ENCODE measurements at regions not wholly inside any gene's neighbourhood (a gene's known extent, or its start where the extent isn't known, plus 50 kb on each side); places are given as distances from the start of the nearest gene placed in this dataset.

DNA sequence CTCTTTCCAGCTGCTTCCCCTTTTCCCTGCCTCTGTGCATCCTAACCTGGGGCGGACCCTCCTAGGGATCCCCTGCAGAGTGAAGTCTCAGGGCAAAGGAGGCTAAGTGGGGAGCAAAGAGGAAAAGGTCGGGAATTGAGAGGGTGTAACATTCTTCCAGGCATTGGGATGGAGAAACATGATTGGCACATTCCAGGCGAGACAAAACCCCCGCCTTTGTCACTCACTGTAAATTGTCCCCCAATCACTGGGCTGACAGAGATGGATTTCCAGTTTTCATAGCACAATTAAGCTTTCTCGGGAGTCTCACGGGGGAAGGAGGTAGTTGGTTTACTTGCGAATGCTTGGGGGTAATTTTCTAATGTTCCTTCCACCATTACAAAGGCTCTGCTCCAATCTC is 74.9 kb downstream of the MIAT start:
- Histone ChIP-seq H2BK5ac (ENCODE audit: insufficient read length, low read length) (no peak overlapping the region), H3K23me2 (ENCODE audit: insufficient read length, low read depth, low read length, poor library complexity, severe bottlenecking) (no peaks in the 10 kb centered on the region), H2BK120ac (ENCODE audit: low read depth, low read length, poor library complexity, severe bottlenecking) (no peak overlapping the region), H3K79me2 (ENCODE audit: insufficient read depth, low read length) (no peaks in the 10 kb centered on the region), H2AFZ (ENCODE audit: low read length) (no peak overlapping the region), H3K27ac (ENCODE audit: insufficient read length, low read depth, low read length) (no peak overlapping the region), H2BK12ac (ENCODE audit: insufficient read length, low read depth, low read length) (no peak overlapping the region), H2BK20ac (ENCODE audit: low read depth, low read length, poor library complexity, severe bottlenecking) (no peak overlapping the region), H3K4me2 (ENCODE audit: insufficient read depth, insufficient read length, low read length) (no peak overlapping the region), H3K9me3 (ENCODE audit: control insufficient read depth, low read depth, low read length) (no peaks in the 10 kb centered on the region), H4K91ac (ENCODE audit: insufficient read length, low read depth, low read length) (no peak overlapping the region), H3K9ac (ENCODE audit: extremely low read depth, insufficient read length, low read length) (no peak overlapping the region), H4K5ac (ENCODE audit: insufficient read length, low read depth, low read length) (no peak overlapping the region), H3K4ac (ENCODE audit: low read depth, low read length) (no peak overlapping the region), H2BK15ac (ENCODE audit: low read depth, low read length) (no peak overlapping the region), H3K18ac (ENCODE audit: insufficient read length, low read depth, low read length) (no peak overlapping the region), H4K20me1 (ENCODE audit: control insufficient read depth, insufficient read depth, insufficient read length) (no peaks in the 10 kb centered on the region), H3K23ac (ENCODE audit: insufficient read length, low read depth, low read length) (no peak overlapping the region), H3K56ac (ENCODE audit: insufficient read length, low read depth, low read length) (no peak overlapping the region), H3K14ac (ENCODE audit: insufficient read depth, low read length) (no peak overlapping the region), H4K8ac (replicated peaks; ENCODE audit: insufficient read length, low read depth, low read length) (no peak overlapping the region), H3K79me1 (ENCODE audit: insufficient read depth, low read depth, low read length, poor library complexity, severe bottlenecking) (no peaks in the 10 kb centered on the region), H3T11ph (ENCODE audit: low read length) (no peak overlapping the region), H3K4me1 (ENCODE audit: insufficient read depth, low read length) (no peaks in the 10 kb centered on the region), H3K27me3 (ENCODE audit: insufficient read depth, low read length) (no peaks in the 10 kb centered on the region), H2AK5ac (ENCODE audit: insufficient read length, low read length) (no peak overlapping the region)
- no peak overlapping the region for H3K27ac Mint-ChIP-seq
- peaks cover 19 to 21% of the 10 kb centered on the region in 2 experiments for H3K4me1 Mint-ChIP-seq
- WGBS (ENCODE audit: extremely low coverage, insufficient read length, low lambda C conversion rate), result no CpG with 5 or more reads among the region's 7 CpGs
- H3K4me3 Mint-ChIP-seq, result no peak overlapping the region
- peaks cover 0 to 5% (median 3%) of the 10 kb centered on the region in 3 experiments; a peak in 5 of 7 replicates for H3K36me3 Mint-ChIP-seq (ENCODE audit: insufficient read depth in 1 of 3, low read depth in 3 of 3)
- H3K27me3 Mint-ChIP-seq (ENCODE audit: low read depth), result no peaks in the 10 kb centered on the region
- DNase-seq, result no peak
- peaks cover 0 to 3% of the 10 kb centered on the region in 2 experiments; a peak in 2 of 5 replicates for H3K9me3 Mint-ChIP-seq
- TF ChIP-seq, protein P1, sequence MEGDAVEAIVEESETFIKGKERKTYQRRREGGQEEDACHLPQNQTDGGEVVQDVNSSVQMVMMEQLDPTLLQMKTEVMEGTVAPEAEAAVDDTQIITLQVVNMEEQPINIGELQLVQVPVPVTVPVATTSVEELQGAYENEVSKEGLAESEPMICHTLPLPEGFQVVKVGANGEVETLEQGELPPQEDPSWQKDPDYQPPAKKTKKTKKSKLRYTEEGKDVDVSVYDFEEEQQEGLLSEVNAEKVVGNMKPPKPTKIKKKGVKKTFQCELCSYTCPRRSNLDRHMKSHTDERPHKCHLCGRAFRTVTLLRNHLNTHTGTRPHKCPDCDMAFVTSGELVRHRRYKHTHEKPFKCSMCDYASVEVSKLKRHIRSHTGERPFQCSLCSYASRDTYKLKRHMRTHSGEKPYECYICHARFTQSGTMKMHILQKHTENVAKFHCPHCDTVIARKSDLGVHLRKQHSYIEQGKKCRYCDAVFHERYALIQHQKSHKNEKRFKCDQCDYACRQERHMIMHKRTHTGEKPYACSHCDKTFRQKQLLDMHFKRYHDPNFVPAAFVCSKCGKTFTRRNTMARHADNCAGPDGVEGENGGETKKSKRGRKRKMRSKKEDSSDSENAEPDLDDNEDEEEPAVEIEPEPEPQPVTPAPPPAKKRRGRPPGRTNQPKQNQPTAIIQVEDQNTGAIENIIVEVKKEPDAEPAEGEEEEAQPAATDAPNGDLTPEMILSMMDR (conservative IDR thresholded peaks at IDR 0.05), result no peak
